CD4-positive, alpha-beta T cell treated with Interleukin-10 for 1 hour (primary cell): ENCODE measurements at regions not wholly inside any gene's neighbourhood (a gene's known extent, or its start where the extent isn't known, plus 50 kb on each side); places are given as distances from the start of the nearest gene placed in this dataset.
"Not testable (repeated sequence)": the region's sequence is repeated elsewhere in the genome, so short reads cannot be mapped to it uniquely, and the experiment has no call there.

Experiments
- DNase-seq: peaks from one replicate; pipeline ENCODE4 v3.0.0-alpha.2; 2020

GRCh38 chr13:83211301-83211700 lies 671.0 kb downstream of the SLITRK1 start:
- no peak for DNase-seq

DNA sequence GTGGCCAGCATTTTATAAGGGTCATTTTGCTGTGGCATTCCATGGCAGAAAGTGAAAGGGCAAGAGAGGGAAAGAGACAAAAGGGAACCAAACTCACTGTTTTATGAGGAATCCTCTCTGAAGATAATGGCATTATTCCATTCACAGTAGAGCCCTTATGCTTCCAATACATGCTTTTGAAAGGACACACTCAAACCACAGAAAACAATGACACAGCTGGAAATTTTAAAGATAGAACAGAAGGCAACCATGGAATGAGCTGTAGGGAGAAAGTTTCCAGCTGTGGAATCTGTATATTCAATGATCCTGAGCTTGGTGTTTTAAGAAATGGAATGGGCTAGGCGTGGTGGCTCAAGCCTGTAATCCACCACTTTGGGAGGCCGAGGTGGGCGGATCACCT lies 677.4 kb downstream of the SLITRK1 start:
- no peak for DNase-seq

- DNase-seq = no peak
Measured at GRCh38 chr13:83201506-83201905, 680.8 kb downstream of the SLITRK1 start.

- DNase-seq = no peak
Measured at GRCh38 chr13:83197316-83197715, 685.0 kb downstream of the SLITRK1 start.

DNA sequence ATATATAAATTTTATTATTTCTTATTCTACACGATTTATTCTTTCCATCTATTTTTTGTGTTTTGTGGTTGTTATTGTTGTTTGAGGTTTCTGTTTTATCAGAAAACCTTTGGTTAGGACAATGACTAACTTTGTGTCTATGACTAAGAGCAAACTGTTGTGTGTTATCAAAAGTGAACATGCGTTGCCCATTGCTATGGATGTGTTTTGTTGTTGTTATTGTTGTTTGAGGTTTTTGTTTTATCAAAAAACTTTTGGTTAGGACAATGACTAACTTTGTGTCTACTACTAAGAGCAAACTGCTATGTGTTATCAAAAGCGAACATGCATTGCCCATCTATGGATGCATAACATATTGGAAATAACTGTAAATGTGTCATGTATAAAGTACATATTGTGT lies 692.3 kb downstream of the SLITRK1 start:
- no peak for DNase-seq

- no peak for DNase-seq
Measured at GRCh38 chr13:83184819-83185218, 697.5 kb downstream of the SLITRK1 start.

- DNase-seq = no peak
Measured at GRCh38 chr13:83184150-83184475, 698.2 kb downstream of the SLITRK1 start.

- no peak for DNase-seq
Measured at GRCh38 chr13:83183439-83184149, 698.7 kb downstream of the SLITRK1 start.

- no peak for DNase-seq
Measured at GRCh38 chr13:83182845-83183244, 699.4 kb downstream of the SLITRK1 start.

DNA sequence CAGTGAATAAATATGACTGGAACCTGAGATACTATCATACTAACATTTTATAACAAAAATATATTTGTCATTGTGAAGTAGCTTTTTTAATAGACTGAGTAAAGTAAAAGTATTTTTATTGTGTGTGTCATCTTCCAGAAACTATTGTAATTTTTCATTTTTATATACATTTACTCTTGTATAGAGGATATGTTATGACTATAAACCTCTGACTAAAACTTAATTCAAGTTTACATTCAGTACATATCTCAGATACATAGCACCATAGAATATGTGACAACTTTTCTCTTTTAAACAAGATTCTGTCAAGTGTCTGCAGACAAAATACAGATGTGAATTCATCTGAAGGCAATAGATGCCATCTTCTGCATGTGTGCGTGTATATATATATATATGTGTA lies 704.3 kb downstream of the SLITRK1 start:
- no peak for DNase-seq

DNA sequence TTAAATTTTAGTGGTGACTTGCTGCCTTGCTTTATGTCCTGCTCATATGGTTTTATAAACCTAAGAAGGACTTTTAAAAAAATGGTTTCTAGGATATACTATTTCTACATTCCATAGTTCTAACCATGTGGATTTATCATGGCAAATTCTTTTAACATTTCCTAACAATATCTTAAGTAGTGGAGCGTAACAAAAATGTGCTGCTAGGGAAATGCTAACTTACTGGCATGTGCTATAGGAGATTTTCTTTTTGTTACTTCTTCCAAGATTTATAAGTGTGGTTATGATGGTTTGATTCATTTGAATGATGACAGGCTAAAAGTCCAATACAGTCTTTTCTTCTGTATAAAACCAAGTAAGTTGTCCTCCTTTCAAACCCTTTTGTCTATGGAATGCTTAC lies 713.7 kb downstream of the SLITRK1 start:
- no peak for DNase-seq

- DNase-seq = no peak
Measured at GRCh38 chr13:83167203-83167602, 715.1 kb downstream of the SLITRK1 start.

GRCh38 chr13:83166550-83166949 lies 715.7 kb downstream of the SLITRK1 start:
- DNase-seq = no peak

DNA sequence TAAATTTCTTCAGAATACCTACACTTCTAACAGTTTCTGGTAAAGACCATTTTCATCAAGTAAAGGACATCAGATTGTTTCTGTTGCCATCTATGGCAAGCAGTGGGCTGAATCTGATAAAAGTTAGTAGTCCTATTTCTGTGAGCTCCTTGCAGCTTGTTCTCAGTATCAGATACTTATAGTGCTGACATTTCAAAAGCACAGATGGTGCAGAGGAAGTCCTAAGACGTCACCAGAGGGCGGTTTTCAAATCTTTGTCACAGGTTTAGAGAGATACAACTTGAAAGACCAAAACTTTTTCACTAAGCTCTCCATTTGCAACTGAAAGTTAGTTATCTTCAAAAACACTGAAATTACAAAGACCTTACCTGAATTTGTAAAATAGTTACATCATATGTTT lies 719.8 kb downstream of the SLITRK1 start:
- no peak for DNase-seq

DNA sequence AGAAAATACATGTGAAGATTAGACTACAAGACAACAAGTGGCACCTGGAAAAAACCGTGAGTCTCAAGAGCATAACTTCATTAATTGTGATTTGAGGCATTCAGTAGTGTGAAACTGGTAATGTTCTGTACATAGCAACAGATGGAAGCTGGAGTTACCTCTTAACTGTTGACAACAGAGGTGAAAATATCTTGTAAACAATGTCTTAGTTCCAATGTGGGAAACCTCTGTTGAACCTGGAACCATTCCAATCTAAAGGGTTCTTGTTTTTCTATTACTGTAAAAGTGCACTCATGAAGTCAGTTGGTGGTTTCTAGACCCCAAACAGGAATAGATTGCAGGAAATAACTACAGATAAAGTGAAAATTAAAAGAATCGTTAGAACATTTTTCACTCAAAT lies 728.4 kb downstream of the SLITRK1 start:
- DNase-seq = no peak

GRCh38 chr13:83151308-83151660 lies 731.0 kb downstream of the SLITRK1 start:
- DNase-seq = no peak

- DNase-seq = no peak
Measured at GRCh38 chr13:83150616-83151307, 731.5 kb downstream of the SLITRK1 start.

DNA sequence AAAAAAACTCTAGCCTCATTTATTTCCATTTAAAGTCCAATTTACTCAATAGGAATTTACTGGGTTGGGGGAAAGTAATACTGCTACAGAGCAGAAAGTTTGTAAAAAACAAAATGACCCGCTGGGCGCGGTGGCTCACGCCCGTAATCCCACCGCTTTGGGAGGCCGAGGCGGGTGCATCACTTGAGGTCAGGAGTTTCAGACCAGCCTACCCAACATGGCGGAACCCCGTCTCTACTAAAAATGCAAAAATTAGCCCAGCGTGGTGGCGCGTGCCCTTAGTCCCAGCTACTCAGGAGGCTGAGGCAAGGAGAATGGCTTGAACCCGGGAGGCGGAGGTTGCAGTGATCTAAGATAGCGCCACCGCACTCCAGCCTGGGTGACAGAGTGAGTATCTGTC lies 745.6 kb downstream of the SLITRK1 start:
- DNase-seq = no peak

GRCh38 chr13:83125791-83126190 lies 756.5 kb downstream of the SLITRK1 start:
- no peak for DNase-seq

DNA sequence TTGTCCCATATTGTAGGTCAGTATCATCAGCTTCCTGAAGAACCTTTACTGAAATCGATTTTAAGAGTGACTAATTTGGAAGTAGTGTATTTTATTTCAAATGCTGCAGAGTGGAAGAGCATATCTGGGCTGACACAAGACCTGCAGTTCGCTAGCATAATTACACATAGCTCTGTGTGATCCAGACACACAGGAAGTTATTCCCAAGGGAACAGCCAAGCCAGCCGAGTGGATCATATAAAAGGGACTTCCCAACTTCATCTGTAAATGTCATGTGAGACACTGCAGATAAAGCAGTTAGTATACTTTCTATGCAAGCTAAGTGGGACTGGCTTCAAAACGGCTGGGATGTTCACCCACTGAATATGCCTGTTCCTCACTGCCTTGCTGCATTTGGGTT lies 760.4 kb downstream of the SLITRK1 start:
- no peak for DNase-seq

DNA sequence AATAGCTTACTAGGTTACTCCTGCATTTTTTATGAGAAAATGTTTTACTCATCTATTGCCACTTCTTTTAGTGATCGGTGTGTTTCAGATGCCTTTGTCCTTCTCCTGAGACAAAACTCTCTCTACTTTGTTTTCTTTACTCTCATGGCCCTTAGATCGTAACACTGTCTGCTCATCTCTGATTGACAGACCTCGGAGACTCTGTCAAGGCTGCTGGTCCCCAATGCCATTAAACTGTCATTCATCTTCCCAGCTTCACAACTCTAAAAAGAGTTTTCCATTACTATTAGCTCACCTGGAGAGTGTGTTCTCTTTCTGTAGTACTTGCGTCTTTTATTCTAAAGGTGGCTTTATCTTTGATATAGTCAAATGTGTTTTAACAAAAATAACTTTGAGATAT lies 765.2 kb downstream of the SLITRK1 start:
- DNase-seq = no peak

DNA sequence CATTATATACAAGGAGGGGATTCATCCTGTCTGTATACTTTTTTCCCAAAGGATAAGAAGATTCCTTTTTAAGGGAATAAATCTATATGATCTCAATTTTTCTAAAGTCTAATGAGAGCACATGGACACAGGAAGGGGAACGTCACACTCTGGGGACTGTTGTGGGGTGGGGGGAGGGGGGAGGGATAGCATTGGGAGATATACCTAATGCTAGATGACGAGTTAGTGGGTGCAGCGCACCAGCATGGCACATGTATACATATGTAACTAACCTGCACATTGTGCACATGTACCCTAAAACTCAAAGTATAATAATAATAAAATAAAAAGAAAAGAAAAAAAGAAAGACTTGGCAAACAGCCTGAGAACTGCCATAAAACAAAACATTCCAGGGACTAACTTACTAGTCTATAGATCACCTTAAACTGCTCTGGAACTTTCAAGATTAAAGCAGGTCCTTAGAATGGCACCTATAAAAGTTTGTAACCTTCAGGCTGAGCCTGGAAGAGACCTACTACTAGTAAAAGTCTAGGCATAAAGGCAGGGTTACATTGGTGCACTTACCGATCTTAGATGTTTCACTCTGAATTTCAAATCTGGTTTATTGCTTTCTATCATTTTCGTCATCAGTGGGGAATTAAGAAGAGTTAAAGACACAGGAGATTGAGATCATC lies 780.6 kb downstream of the SLITRK1 start:
- not testable (repeated sequence) for DNase-seq

GRCh38 chr13:83100237-83100636 lies 782.0 kb downstream of the SLITRK1 start:
- no peak for DNase-seq

DNA sequence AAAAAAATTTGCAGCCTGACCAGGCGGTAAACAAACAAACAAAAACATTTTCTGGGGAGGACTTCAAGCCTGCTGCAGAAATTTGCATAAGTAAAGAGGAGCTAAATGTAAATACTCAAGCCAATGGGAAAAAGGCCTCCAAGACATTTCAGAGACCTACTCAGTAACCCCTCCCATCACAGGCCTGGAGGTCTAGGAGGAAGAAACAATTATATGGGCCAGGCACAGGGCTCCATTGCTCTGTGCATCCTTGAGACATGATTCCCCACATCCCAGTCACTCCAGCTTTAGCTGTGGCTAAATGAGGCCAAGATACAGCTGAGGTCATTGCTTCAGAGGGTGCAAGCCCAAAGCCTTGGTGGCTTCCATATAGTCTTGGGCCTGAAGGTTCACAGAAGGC lies 793.4 kb downstream of the SLITRK1 start:
- DNase-seq = no peak

- no peak for DNase-seq
Measured at GRCh38 chr13:83086948-83087347, 795.3 kb downstream of the SLITRK1 start.
